BJ (cell line): ENCODE measurements at regions not wholly inside any gene's neighbourhood (a gene's known extent, or its start where the extent isn't known, plus 50 kb on each side); places are given as distances from the start of the nearest gene placed in this dataset.

Experiments
- CTCF ChIA-PET: fragments of 350-600 bp; formaldehyde crosslinking; extraction: SDS; loops from one replicate; lab custom pipeline; 2021; ENCODE audit warnings: antibody characterized with exemption, inconsistent platforms; lab: Yijun Ruan, JAX
- POLR2A ChIA-PET: fragments of 300-600 bp; sonication (Branson Sonifier 250); formaldehyde crosslinking; extraction: SDS; loops from one replicate; lab custom pipeline; 2021; ENCODE audit warnings: antibody characterized with exemption; lab: Charles Lee
- DNase-seq: peaks from one replicate; pipeline ENCODE4 v3.0.0-alpha.2; 2011; ENCODE audit warnings: low read depth
- H3K27me3 ChIP-seq: 2 replicates; pipeline ENCODE4 v1.6.0; 2011; ENCODE audit warnings: low read length; ENCODE audit not compliant: control insufficient read depth, insufficient read depth
- H3K36me3 ChIP-seq: 2 replicates; pipeline ENCODE4 v1.5.1; 2011; ENCODE audit warnings: low read length; ENCODE audit not compliant: control insufficient read depth, insufficient read depth
- H3K4me3 ChIP-seq: 2 replicates; pipeline ENCODE4 v1.5.1; 2011; ENCODE audit warnings: low read depth, mild to moderate bottlenecking, control low read depth, low read length
- CTCF ChIP-seq: IDR thresholded peaks from 2 replicates; pipeline ENCODE4 v1.5.1; 2011; ENCODE audit warnings: low read depth, mild to moderate bottlenecking, control low read depth, inconsistent platforms, low read length, moderate library complexity; ENCODE audit not compliant: insufficient read depth

DNA sequence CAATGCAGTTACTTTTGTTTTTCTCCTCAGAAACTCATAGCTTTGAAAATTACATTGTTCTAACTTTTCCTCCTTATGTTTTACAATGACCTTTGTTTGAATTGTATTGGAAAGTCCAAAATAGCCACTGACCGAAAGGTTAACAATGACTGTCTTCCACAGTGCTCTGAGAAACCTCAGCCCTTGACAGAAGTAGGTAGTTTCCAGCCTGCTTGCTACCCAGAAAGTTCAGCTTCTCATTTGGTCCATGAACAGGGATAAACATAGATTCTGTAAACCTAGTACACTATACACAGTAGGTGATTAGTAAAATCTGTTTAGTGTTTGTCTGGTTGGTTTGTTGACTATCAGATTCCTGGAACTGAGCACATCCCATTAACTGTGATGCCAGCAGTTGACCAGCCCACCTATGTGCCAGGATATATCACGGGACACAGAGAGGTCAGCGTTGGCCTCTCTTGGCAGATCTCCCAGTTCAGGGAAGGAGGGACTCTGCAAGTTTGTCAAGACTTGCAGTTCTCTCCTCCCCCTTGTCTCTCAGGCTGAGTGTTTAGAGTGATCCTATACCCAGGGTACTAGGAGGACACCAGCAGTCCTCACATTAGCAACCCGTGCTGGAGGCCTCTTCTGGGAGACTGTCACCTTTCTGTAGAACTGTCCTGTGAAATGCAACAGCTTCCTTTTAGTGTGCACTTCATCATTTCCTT is 297.6 kb downstream of the ARHGAP12 start:
- no peaks in the 10 kb centered on the region for H3K27me3 ChIP-seq
- CTCF ChIA-PET = no interaction called here
- no peak overlapping the region for H3K4me3 ChIP-seq
- POLR2A ChIA-PET = no interaction called here
- H3K36me3 ChIP-seq = no peaks in the 10 kb centered on the region
- DNase-seq = no peak
- no peak for TF ChIP-seq CTCF

DNA sequence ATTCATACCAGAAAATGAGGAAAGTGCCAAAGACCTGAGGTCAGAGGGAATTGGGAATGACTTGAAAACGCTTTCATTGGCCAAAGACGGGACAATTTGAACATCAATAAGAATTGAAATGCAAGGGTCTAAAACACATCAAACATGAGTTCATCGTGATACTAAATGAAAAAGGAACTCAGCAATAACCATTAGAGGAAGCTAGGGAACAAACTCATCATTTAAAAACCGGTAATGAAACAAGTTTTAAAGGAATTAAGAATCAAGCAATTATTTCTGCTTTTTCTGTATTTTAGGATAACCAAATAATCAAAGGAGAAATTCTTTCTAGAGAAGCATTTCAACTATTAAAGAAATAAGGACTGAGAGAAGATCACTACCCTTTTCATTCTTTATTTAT is 303.1 kb downstream of the ARHGAP12 start:
- H3K36me3 ChIP-seq = no peaks in the 10 kb centered on the region
- H3K27me3 ChIP-seq = no peaks in the 10 kb centered on the region
- ChIA-PET CTCF (no interaction called here), POLR2A (no interaction called here)
- H3K4me3 ChIP-seq = no peak overlapping the region
- no peak for TF ChIP-seq CTCF
- DNase-seq = no peak

GRCh38 chr10:31624611-31625010 is 304.0 kb downstream of the ARHGAP12 start:
- TF ChIP-seq CTCF = no peak
- no peak for DNase-seq
- POLR2A ChIA-PET = no interaction called here

DNA sequence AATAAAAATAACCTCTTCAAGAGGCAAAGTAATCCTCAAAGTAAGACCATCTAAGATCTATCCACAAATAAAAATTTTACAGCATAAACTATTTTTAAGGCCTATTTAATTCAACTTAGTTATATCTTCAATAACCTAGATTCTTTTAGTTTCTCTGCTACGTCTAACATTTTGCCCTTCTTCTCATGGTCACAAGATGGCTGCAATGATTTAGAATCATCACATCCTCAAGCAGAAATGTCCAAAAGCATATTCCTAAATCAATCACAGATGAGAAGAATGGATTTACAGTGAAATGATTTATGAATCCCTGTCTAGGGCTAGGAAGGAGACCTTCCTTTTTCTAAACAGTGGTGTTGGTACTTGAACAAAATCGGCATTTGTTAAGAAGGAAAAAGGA is 304.7 kb downstream of the ARHGAP12 start:
- H3K4me3 ChIP-seq = no peak overlapping the region

More at GRCh38 chr10:31624611-31625010, 304.0 kb downstream of the ARHGAP12 start:
- no peaks in the 10 kb centered on the region for H3K36me3 ChIP-seq
- no peaks in the 10 kb centered on the region for H3K27me3 ChIP-seq
- no peak overlapping the region for H3K4me3 ChIP-seq
- CTCF ChIA-PET = interaction anchor here (1.0 kb wide), 1 partner anchor 147 kb away, joined by 3 read pairs; no protein-coding TSS in a partner anchor

DNA sequence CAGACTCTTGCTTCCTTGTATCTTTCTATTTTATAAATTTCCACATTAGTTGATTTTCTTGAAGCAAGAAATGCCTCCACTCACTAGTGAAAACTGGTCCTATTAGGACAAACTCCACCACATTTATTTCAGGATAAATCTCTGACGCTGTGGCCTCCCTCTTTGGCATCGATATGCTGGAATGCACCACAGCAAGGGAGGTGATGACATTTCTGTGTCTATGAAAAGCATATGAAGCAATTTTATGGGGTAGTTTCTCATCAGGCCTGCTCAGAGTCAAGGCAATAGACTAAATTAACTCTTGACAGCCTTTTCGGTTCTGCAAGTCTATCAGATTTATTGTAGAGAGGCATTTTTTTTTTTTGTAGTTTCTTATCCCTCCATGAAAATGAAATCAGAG is 304.4 kb downstream of the ZEB1 start:
- no peaks in the 10 kb centered on the region for H3K36me3 ChIP-seq
- H3K4me3 ChIP-seq = no peak overlapping the region
- TF ChIP-seq CTCF = no peak
- ChIA-PET CTCF (no interaction called here), POLR2A (no interaction called here)
- no peaks in the 10 kb centered on the region for H3K27me3 ChIP-seq
- peak; percentile 83 for DNase-seq

More for the DNA sequence above, 304.7 kb downstream of the ARHGAP12 start:
- Histone ChIP-seq H3K27me3 (no peaks in the 10 kb centered on the region), H3K36me3 (no peaks in the 10 kb centered on the region)
- ChIA-PET CTCF (interaction anchor here (1.0 kb wide), 1 partner anchor 147 kb away, joined by 3 read pairs; no protein-coding TSS in a partner anchor), POLR2A (no interaction called here)
- TF ChIP-seq CTCF = no peak
- no peak for DNase-seq
